G401 (cell line): ENCODE measurements at regions not wholly inside any gene's neighbourhood (a gene's known extent, or its start where the extent isn't known, plus 50 kb on each side); places are given as distances from the start of the nearest gene placed in this dataset.
"Not testable (repeated sequence)": the region's sequence is repeated elsewhere in the genome, so short reads cannot be mapped to it uniquely, and the experiment has no call there.

Source experiments
- DNase-seq: peaks from one replicate; pipeline ENCODE4 v3.0.0-alpha.2; 2015; ENCODE audit warnings: low spot score
- in situ Hi-C: cut with HindIII; loops from 2 replicates; pipeline ENCODE4 v1.10.0; 2016; ENCODE audit warnings: low sequenced_read_pairs, mixed read lengths

- DNase-seq = no peak
- in situ Hi-C loops = no loop called here
These were observed 234.2 kb downstream of the AASDHPPT start for GRCh38 chr11:106311531-106312230.

- in situ Hi-C loops, DNase-seq: not testable (repeated sequence)
These were observed 239.8 kb downstream of the AASDHPPT start for GRCh38 chr11:106317208-106317773.

- DNase-seq = no peak
- in situ Hi-C loops = no loop called here
These were observed 244.1 kb downstream of the AASDHPPT start for GRCh38 chr11:106321601-106322000.

- DNase-seq = no peak
- in situ Hi-C loops = no loop called here
These were observed 244.6 kb downstream of the AASDHPPT start for GRCh38 chr11:106322106-106322505.

GRCh38 chr11:106326087-106326486, 248.6 kb downstream of the AASDHPPT start:
- in situ Hi-C loops = no loop called here
- no peak for DNase-seq

GRCh38 chr11:106327134-106327533, 249.7 kb downstream of the AASDHPPT start:
- in situ Hi-C loops = no loop called here
- DNase-seq = no peak

- in situ Hi-C loops = no loop called here
These were observed 250.2 kb downstream of the AASDHPPT start for GRCh38 chr11:106327637-106328036.

GRCh38 chr11:106329273-106330018, 252.0 kb downstream of the AASDHPPT start:
- in situ Hi-C loops = no loop called here
- no peak for DNase-seq

More at GRCh38 chr11:106327637-106328036, 250.2 kb downstream of the AASDHPPT start:
- no peak for DNase-seq

- no peak for DNase-seq
- in situ Hi-C loops = no loop called here
These were observed 253.7 kb downstream of the AASDHPPT start for GRCh38 chr11:106331176-106331575.

GRCh38 chr11:106333678-106334077, 256.2 kb downstream of the AASDHPPT start:
- in situ Hi-C loops = no loop called here
- no peak for DNase-seq

- DNase-seq = peak; percentile 31
- in situ Hi-C loops = no loop called here
These were observed 266.9 kb downstream of the AASDHPPT start for GRCh38 chr11:106344394-106344793.

- DNase-seq = no peak
- in situ Hi-C loops = no loop called here
These were observed 267.5 kb downstream of the AASDHPPT start for GRCh38 chr11:106344966-106345365.

- no peak for DNase-seq
- in situ Hi-C loops = no loop called here
These were observed 275.6 kb downstream of the AASDHPPT start for GRCh38 chr11:106353031-106353430.

- in situ Hi-C loops = no loop called here
These were observed 291.8 kb downstream of the AASDHPPT start for GRCh38 chr11:106369224-106369623.

GRCh38 chr11:106378513-106379179, 301.2 kb downstream of the AASDHPPT start:
- no peak for DNase-seq
- in situ Hi-C loops = no loop called here

More at GRCh38 chr11:106369224-106369623, 291.8 kb downstream of the AASDHPPT start:
- DNase-seq = no peak

- no peak for DNase-seq
- in situ Hi-C loops = no loop called here
These were observed 301.8 kb downstream of the AASDHPPT start for GRCh38 chr11:106379265-106379664.

GRCh38 chr11:106379712-106380111, 302.2 kb downstream of the AASDHPPT start:
- DNase-seq = no peak
- in situ Hi-C loops = no loop called here

GRCh38 chr11:106381895-106382294, 304.4 kb downstream of the AASDHPPT start:
- no peak for DNase-seq
- in situ Hi-C loops = no loop called here

GRCh38 chr11:106384429-106384828, 307.0 kb downstream of the AASDHPPT start:
- in situ Hi-C loops = no loop called here

GRCh38 chr11:106386519-106386918, 309.1 kb downstream of the AASDHPPT start:
- in situ Hi-C loops = no loop called here
- DNase-seq = peak; percentile 8

More at GRCh38 chr11:106384429-106384828, 307.0 kb downstream of the AASDHPPT start:
- DNase-seq = peak; percentile 8
